NOMO-1 treated with DMSO at 0.1 percent for 48 hours (cell line): ENCODE measurements at regions not wholly inside any gene's neighbourhood (a gene's known extent, or its start where the extent isn't known, plus 50 kb on each side); places are given as distances from the start of the nearest gene placed in this dataset.
A peak's percentile ranks its signal among the peaks of the same experiment; 100 is the strongest.
"Not testable (repeated sequence)": the region's sequence is repeated elsewhere in the genome, so short reads cannot be mapped to it uniquely, and the experiment has no call there.

ENCODE experiments used
- DNase-seq: peaks from one replicate; lab custom pipeline; 2025; ENCODE audit not compliant: unreplicated experiment; lab: John Stamatoyannopoulos, UW

DNA sequence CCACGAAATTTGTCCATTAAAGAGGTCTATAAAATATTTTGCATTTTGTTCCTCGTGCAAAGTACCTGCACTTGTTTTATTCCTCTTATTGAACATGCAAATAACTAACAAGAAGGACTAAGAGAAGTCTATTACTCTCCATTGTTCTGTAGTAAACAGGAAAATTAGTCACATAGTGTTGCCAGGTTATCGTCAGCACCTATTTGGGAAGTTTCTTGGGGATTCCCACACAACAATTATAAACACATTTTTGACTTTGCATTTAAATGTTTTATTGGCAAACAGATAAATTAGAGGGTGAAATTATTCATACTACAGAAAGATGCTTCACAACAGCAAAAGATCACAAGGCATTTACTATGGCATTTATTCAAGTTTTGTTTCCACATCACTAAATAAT, 174.5 kb downstream of the ZC3H11B start:
- DNase-seq: no peak

DNA sequence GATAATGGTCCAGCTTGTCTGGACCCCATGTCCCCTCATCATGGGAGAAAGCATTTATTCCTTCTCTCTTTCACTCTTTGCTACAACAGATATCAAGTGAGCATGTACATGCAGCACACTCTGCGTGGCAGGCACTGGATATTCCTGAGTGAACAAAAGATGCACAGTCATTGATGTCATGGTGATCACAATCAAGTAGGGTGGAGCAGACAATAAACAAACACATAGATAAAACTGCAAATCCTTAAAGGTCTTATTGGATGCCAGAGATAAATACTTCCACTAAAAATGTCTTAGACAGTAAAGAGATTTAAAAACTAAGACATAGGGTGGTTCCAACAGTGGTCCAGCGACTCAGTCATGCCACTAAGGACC, 178.0 kb downstream of the ZC3H11B start:
- no peak for DNase-seq

DNA sequence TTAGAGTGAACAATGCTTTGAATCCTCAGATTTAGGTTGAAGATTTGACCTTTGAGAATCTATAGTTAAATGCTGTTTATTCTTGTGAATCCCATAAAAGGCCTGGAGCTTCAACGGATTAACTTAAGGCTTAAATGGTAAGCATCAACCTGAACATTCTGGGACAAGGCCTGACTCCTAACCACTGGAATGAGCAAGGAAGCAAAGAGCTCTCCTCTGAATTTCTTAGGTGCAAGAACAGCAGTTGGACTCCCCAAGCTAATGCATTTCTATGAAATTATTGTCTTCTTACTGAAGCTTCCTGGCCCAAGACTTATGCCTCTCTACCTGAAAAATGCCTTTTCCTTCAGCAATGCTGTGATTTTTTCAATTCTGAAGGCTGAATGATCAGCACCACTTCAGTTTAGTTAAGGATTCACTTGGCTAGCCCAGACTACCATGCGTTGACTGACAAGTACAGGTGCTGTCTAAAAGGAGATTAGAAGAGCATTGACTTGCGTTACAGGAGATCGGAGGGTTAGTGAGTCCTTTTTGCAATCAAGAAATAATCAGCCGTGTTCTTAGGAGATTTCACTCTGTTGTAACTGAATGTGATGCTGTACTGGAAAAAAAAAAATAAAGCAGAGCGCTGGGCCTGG, 178.5 kb downstream of the ZC3H11B start:
- DNase-seq: no peak

DNA sequence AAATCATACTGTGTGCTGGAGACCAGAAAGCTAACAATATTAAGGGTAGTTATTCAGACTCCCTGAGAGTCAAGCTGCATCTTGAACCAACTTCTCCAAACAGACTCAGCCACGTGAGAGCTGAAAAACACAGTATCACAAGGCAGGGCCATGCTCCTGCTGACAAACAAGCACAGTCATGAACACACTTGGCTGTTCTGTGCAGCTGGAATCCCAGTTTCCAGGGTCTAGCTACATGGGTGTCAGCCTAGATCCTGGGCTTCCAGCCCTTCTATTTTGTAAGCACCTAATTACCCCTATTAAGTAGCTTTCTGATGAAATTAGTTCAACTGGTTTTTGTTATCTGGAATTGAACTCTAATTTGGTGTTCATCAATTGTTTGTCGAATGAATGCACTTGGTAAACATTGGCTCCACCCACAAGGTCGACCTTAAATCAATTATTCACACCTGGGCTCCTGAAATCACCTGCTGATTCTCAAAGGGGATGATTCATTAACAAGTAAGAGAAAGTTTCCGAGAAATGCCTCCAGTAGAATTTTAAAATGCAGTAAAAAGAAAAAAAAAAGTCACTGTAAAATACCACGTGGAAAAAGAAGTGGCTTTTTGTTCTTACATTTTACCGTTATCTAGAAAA, 179.3 kb downstream of the ZC3H11B start:
- DNase-seq: no peak

DNA sequence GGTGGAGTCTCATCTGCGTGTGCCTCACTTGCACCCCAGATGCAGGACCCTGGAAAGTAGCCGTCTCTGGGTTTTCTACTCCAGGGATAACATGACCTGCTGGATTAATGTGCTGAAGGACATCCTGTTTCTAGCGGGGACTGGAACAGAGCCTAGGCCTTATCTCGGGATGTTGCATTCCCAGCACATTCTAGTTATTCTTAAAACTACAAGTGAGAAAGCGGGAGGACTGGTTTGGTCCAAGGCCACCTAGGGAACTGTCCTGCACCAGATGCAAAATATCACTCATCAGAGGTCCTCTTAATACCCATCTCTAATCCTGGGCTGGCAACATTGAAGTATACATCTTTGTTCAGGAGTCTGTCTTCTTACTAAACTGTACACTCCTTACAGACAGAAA, 179.9 kb downstream of the ZC3H11B start:
- no peak for DNase-seq

DNA sequence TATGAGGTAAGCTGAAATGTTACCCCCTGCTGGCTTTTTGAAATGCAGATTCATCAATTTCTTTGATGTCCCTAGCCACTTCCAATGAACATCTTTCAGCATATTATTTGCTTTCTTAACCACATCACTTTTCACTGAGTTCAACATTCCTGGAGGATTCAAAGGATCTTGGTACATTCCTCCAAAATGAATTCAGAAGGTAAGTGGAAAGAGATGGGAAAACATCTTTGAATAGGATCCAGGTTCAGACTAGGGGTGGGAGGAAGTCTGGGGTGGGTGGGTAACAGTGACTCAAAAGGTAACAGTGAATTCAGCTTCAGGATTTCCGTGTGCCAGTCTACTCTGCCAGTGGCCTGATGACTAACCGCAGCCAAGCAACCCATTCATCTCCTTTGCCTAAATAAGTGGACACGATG, 180.7 kb downstream of the ZC3H11B start:
- no peak for DNase-seq

DNA sequence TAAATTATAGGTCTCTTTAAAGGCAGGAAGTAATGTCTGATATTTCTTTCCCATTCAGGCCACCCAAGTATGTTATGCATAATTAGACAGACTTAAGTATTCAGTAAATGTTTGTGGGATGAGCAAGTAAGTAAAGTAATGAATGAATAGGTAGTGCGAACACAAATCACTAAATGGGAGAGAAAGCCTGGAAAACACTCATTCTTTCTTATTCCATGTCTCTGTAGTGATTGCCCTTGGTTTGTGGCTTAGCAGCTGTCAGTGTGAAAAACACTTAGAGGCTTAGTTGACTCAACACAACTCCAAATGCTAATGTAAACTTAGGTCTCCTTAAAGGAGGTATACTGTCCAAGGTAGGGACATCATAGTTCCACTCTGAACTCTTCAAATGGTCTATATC, 182.5 kb downstream of the ZC3H11B start:
- no peak for DNase-seq

DNA sequence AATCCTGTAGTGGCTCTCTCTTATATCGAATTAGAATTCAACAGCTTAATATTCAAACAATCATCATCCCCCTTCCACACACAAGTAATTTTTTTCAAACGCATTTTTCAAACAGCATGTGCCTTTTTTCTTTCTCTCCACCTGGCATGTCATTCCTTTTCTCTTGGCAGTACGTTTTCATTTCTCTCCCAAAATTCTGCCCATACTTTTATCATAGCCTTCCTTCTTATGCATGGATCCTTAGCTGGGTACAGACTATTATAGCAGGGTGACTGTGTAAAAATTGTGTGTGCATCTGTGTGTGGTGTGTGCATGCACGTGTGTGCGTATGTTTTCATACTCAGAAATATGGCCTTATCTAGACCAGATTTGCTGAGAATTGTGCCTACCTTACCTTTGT, 184.3 kb downstream of the ZC3H11B start:
- no peak for DNase-seq

DNA sequence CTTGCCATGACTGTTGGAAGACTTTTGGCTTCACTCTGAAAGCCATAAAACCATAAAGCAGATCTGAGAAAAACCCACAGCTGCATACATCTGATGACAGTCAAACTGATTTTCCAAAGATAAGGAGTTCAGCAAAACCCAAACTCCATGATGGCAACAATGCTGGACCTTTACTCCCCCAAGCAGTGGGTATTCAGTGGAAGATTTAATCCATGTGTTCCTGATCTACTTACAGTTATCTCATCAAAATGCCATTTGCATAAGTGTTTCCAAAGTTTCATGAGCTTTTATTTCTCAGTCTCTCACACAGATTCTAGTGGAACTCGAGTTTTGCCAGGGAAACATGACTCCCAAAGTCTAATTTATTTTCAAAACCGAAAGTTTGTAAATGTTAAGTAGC, 184.9 kb downstream of the ZC3H11B start:
- DNase-seq: no peak

DNA sequence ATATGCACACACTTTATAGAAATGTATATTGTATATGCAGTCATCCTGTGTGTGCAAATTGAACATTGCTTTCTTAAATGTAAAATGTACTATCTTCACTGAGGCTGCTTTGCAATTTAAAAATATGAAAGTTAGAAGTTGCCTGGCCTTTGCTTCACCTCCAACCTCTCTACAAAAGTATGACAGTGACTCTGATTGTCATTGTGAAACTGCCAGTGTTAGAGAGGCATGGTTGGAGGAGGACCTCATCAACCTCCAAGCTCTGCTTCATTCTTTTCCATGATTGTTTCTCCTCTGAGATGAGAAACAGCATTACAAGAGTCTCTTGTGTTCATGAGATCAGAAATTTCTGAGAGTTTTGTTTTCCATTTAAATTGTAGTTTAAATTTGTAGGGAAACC, 185.5 kb downstream of the ZC3H11B start:
- no peak for DNase-seq

DNA sequence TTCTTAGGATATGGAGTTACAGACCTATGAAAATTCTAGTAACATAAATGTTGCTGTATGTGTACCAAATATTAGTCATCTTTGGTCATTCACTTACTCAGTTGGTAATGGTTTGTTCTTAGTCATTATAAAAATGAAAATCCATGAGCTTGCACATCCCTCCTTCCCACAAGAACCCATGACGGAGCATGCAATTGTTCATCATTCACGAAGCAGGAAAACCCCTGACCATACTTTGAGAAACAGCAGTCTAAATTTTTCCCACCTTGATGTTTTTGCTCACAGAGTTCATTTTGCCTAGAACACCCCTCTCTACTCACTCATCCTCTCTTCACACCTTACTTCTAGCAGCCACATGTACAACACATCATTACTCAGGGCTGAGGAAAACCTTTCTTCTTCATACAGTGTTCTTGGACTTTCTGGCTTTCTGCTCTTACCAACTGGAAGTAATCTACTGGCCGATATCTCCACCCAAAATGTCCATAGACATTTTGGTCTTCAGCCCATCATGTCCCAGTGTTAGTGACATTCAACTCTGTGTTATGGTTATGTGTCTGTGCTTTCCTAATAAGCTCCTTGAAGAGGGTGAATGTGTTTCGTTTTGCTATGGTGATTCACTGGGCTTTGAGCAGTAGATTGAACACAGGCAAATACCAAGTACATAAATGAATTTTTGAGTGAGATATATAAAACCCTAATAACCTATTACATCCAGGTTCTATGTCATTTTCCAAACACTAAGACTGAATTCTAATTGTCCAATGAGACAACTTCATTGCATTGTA, 189.9 kb downstream of the ZC3H11B start:
- DNase-seq: no peak

DNA sequence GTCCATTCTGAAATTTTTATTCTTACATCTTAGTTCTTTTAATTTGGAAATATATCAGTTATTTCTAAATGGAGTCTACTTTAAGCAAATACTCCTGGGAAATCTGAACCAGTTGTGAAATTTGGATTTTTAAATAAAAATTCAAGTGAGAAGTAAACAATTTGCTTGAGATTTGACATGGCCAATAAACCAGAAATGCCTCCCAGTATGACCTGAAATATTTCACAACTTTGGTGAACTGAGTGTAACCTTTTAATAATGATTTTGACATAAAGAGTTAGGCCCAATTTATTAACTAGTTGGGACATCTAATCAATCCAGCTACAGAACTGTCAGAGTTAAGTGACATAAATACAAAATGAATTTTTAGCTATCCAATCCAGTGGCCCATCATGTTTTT, 192.0 kb downstream of the ZC3H11B start:
- DNase-seq: no peak

DNA sequence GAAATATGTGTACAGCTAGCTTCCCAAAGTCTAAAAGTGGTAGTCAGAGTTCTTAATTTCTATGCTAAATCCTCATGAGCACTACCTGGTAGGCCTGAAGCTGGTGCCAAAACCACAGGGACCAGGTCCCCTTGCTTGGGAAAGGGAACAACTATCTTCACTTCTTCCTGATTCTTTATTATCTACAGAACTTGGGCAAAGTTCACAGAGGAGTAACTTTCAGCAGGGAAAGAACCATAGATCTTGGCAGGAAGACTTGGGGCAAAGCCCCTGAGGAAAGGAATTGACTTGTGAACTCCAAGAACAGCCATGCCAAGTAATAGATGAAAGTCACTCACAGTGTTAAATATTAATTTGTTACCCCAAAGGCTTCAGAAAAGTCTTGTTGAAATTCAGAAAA, 193.0 kb downstream of the ZC3H11B start:
- no peak for DNase-seq

DNA sequence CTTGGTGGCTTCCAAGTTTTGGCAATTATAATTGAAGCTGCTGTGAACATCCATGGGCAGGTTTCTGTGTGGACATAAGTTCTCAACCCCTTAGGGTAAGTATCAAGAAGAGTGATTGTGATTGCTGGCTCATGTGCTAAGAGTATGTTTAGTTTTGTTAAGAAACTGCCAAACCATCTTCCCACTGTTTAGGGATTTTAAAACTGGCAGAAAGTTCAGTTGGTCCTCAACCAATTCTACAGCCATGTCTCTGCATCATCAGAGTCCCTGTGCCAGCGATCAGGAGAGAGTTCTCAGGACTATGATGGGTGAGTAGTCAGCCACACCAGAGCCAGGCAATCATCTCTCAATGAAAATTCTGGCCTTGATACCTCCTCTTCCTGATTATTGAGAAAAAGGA, 193.8 kb downstream of the ZC3H11B start:
- DNase-seq: no peak

DNA sequence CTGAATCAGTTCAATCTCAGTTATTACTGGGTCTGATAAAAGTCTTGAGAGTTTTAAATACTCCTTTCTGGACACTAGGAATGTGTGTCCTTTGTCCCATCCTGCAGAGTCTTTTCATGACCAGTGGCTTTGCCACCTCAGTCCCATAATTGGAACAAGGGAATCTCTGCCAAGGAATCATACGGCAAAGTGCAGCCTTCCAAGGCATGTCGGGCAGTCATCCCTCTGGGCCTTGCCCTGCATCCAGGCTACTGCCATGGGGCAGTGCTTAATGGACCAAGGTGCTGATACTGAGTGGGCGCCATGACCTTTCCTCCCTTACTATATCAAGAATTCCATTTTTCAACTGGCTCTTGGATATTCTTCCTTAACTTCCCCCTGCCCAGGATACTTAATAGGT, 195.3 kb downstream of the ZC3H11B start:
- no peak for DNase-seq

DNA sequence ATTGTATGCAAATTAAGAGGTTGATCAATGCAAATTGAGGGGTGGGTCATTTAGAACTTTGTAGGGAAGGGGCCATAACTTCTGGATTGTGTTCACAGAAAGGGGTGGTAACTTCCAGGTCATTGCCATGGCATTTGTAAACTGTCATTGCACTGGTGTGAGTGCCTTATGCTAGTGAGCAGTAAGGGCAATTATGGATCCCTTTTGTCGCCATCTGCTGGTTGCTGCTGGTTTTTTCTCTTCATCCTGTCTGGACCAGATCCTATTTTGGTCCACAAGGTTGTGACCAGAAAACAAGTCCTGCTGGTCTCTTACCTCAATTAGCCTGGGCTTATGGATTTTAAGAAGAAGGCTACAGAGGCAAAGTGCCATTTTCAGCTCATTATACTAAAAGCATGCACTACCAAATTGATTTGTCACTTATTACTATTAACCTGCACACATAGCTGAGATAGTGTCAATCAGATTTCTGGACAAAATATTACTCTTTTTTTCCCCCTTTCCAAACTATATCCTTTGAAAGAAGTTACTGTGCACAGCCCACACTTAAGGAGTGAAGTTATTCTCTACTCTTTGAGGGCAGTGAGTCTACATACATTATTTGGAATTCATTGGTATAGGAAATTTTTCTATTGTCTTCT, 196.2 kb downstream of the ZC3H11B start:
- peak; percentile 23 for DNase-seq

DNA sequence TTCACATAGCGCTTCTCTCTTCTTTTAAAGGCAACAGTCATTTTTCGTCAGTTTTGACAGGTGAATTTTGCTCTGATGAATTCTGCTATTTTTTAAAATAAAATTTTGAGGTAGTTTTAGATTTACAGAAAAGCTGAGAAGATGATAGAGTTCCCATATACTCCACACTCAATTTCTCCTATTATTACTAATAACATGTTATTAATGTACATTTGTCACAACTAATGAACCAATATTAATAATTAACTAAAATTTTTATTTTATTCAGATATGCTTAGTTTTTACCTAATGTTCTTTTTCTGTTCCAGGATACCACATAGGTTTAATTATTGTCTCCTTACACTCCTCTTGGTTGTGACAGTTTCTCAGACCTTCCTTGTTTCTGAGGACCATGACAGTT, 197.0 kb downstream of the ZC3H11B start:
- DNase-seq: no peak

DNA sequence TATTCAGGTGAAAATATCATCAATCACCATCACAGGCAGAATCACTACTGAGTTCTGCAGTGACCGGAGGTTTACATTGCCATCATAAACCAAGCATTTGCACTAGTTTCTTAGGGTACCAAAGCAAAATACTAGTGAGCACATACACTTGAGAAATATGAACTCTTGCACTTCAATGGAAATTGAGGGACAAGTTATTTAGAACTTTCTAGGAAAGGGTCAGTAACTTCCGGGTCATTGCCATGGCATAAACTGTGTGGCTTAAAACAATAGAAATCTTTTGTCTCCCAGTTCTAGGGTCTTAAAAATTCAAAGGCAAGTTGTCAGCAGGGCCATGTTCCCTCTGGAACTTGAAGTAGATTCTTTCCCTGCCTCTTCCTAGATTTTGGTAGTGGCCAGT, 197.5 kb downstream of the ZC3H11B start:
- no peak for DNase-seq

DNA sequence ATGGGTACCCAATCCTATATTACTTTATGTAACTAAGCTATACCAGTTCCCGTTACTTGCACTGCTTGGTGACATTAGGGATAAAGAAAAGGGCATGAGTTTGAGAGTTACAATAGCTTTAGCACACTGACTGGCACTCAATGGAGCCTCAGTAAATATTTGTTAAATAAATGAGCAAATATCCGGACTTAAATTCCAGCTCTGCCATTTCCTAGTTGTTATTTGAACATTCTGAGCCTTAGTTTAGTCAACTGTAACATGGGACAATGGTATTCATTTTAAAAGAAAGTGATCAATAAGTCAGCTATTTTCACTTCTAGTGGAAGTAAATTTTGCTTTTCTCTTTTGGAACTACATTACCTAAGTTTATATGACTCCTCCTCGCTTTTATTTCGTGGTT, 198.7 kb downstream of the ZC3H11B start:
- DNase-seq: no peak

DNA sequence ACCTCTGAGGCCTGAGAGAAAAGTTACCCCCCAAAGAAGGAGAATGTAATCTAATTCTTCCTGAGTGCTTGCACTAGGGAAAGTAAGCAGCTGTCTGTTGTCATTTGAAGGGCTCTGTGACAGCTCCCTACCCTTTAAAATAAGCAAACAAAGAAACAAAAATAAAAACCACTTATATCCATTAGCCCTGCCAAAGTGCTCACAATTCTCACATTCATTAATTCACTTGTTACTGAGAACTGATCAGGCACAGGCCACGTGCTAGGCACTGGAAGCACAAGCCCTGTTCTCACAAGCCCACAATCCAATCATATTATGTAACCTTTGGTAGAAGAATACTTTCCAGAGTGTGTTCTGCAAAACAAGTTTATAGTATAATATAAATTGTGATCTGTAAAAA, 199.4 kb downstream of the ZC3H11B start:
- no peak for DNase-seq

DNA sequence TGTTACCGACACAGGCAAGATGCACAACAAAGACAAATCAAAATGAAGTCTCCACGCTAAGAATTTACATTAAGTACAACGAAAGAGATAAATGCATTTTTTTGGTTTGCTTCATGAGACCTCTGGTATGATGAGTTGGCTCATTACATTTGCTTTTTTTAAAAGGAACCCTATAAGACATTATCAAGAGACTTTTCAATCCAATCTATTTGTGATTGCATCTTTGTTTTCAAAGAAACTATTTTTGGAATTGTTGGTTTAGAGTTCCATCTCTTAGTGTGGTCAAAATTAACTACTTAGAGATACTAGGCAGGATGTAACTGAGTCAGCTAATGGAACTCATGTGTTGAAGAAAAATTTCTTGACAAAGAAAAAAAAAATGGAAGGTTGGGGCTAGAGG, 200.1 kb downstream of the ZC3H11B start:
- no peak for DNase-seq

DNA sequence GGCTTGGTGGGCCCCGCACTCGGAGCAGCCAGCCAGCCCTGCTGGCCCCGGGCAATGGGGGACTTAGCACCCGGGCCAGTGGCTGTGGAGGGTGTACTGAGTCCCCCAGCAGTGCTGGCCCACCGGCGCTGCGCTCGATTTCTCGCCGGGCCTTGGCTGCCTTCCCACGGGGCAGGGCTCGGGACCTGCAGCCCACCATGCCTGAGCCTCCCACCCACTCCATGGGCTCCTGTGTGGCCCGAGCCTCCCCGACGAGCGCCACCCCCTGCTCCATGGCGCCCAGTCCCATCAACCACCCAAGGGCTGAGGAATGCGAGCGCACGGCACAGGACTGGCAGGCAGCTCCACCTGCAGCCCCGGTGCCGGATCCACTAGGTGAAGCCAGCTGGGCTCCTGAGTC, 202.2 kb downstream of the ZC3H11B start:
- not testable (repeated sequence) for DNase-seq
